ENCODE measurements at regions not wholly inside any gene's neighbourhood (a gene's known extent, or its start where the extent isn't known, plus 50 kb on each side); places are given as distances from the start of the nearest gene placed in this dataset.

- no peak for ATAC-seq
- TF ChIP-seq GLIS3 (CRISPR knock-in tag; IDR thresholded peaks at IDR 0.05) (no peak), ZNF70 (CRISPR knock-in tag; IDR thresholded peaks at IDR 0.05) (no peak), CSDC2 (CRISPR knock-in tag; IDR thresholded peaks at IDR 0.05) (no peak), ZFP30 (CRISPR knock-in tag; IDR thresholded peaks at IDR 0.05) (no peak), ZNF565 (CRISPR knock-in tag; conservative IDR thresholded peaks at IDR 0.05; ENCODE audit: low read depth) (no peak), CSRNP3 (CRISPR knock-in tag; IDR thresholded peaks at IDR 0.05) (no peak), RARB (CRISPR knock-in tag; IDR thresholded peaks at IDR 0.05) (no peak)
- TF ChIP-seq, protein P1, sequence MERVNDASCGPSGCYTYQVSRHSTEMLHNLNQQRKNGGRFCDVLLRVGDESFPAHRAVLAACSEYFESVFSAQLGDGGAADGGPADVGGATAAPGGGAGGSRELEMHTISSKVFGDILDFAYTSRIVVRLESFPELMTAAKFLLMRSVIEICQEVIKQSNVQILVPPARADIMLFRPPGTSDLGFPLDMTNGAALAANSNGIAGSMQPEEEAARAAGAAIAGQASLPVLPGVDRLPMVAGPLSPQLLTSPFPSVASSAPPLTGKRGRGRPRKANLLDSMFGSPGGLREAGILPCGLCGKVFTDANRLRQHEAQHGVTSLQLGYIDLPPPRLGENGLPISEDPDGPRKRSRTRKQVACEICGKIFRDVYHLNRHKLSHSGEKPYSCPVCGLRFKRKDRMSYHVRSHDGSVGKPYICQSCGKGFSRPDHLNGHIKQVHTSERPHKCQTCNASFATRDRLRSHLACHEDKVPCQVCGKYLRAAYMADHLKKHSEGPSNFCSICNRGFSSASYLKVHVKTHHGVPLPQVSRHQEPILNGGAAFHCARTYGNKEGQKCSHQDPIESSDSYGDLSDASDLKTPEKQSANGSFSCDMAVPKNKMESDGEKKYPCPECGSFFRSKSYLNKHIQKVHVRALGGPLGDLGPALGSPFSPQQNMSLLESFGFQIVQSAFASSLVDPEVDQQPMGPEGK (CRISPR knock-in tag; IDR thresholded peaks at IDR 0.05; ENCODE audit: borderline replicate concordance) = no peak
Observed at GRCh38 chr2:64713686-64714085, 60.0 kb upstream of the SERTAD2 start.

DNA sequence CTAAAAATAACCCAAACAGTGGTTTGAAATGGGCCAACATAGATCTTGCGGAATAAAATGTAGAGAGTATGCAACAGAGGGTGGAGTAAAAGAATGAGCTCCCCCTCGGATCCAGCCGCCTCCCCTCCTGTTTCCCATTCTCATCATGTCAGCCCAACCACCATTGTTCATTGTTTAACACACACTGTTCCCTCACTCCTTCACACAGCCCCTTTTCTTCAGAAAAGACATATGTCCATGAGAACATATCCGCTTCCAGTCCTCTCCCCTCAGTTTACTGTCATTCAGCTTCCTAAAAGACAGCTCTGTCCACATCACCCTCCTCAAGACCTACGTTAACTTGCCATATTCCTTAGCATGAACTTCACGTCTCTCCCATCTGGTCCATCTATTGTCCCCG is 62.9 kb upstream of the SERTAD2 start:
- TF ChIP-seq TCF4 (CRISPR knock-in tag; IDR thresholded peaks at IDR 0.05; ENCODE audit: borderline replicate concordance) = no peak
- no peak for ATAC-seq

DNA sequence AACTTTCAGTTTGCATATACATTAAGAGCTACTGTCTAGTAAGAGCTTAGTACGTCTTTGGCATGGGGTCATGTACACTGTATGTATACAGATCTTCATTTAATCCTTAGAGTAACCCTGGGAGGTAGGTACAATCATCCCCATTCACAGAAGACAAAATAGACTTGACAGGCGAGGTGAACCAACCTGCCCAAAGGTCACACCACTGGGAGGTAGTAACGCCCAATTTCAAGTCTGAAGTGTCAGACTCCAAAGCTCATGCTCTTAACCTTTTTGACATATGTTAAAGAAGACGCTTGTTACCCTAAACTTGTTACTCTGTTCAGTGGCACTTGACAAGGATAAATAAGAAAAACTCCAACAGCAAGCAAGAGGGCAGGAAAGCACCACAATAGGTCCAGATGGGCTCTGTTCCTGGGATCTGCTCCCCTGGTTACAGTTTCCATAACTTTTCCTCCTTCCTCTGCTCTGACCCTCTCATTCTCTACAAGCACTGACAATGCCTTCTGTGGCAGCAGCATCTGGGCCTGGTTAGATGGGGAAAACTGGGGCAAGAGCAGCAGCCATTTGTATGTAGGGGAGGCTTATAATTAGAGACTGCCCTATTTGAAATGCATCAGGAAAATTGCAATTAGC is 64.7 kb upstream of the SERTAD2 start:
- TF ChIP-seq ESRRG (CRISPR knock-in tag; IDR thresholded peaks at IDR 0.05) (no peak), PPARA (CRISPR knock-in tag; IDR thresholded peaks at IDR 0.05; ENCODE audit: borderline replicate concordance) (no peak), ZNF565 (CRISPR knock-in tag; conservative IDR thresholded peaks at IDR 0.05; ENCODE audit: low read depth) (no peak), TOX (CRISPR knock-in tag; IDR thresholded peaks at IDR 0.05; ENCODE audit: borderline replicate concordance) (no peak), OSR1 (CRISPR knock-in tag; IDR thresholded peaks at IDR 0.05) (no peak), ZNF70 (CRISPR knock-in tag; IDR thresholded peaks at IDR 0.05) (no peak), ARNTL (CRISPR knock-in tag; IDR thresholded peaks at IDR 0.05; ENCODE audit: borderline replicate concordance, low read depth) (no peak), ZNF8 (CRISPR knock-in tag; IDR thresholded peaks at IDR 0.05) (no peak), SNAI2 (CRISPR knock-in tag; IDR thresholded peaks at IDR 0.05) (no peak), ZFP30 (CRISPR knock-in tag; IDR thresholded peaks at IDR 0.05) (no peak), RARB (CRISPR knock-in tag; IDR thresholded peaks at IDR 0.05) (no peak), ZFP3 (CRISPR knock-in tag; IDR thresholded peaks at IDR 0.05) (no peak), ZC3H10 (CRISPR knock-in tag; IDR thresholded peaks at IDR 0.05) (no peak), BACH2 (CRISPR knock-in tag; IDR thresholded peaks at IDR 0.05; ENCODE audit: borderline replicate concordance) (no peak), CSRNP3 (CRISPR knock-in tag; IDR thresholded peaks at IDR 0.05) (no peak), GLIS3 (CRISPR knock-in tag; IDR thresholded peaks at IDR 0.05) (no peak)
- TF ChIP-seq, protein P2, sequence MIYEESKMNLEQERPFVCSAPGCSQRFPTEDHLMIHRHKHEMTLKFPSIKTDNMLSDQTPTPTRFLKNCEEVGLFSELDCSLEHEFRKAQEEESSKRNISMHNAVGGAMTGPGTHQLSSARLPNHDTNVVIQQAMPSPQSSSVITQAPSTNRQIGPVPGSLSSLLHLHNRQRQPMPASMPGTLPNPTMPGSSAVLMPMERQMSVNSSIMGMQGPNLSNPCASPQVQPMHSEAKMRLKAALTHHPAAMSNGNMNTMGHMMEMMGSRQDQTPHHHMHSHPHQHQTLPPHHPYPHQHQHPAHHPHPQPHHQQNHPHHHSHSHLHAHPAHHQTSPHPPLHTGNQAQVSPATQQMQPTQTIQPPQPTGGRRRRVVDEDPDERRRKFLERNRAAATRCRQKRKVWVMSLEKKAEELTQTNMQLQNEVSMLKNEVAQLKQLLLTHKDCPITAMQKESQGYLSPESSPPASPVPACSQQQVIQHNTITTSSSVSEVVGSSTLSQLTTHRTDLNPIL (CRISPR knock-in tag; IDR thresholded peaks at IDR 0.05; ENCODE audit: low read depth) = no peak
- TF ChIP-seq, protein P3, sequence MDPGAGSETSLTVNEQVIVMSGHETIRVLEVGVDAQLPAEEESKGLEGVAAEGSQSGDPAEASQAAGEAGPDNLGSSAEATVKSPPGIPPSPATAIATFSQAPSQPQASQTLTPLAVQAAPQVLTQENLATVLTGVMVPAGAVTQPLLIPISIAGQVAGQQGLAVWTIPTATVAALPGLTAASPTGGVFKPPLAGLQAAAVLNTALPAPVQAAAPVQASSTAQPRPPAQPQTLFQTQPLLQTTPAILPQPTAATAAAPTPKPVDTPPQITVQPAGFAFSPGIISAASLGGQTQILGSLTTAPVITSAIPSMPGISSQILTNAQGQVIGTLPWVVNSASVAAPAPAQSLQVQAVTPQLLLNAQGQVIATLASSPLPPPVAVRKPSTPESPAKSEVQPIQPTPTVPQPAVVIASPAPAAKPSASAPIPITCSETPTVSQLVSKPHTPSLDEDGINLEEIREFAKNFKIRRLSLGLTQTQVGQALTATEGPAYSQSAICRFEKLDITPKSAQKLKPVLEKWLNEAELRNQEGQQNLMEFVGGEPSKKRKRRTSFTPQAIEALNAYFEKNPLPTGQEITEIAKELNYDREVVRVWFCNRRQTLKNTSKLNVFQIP (CRISPR knock-in tag; IDR thresholded peaks at IDR 0.05; ENCODE audit: borderline replicate concordance, low read depth) = no peak
- TF ChIP-seq, protein P4, sequence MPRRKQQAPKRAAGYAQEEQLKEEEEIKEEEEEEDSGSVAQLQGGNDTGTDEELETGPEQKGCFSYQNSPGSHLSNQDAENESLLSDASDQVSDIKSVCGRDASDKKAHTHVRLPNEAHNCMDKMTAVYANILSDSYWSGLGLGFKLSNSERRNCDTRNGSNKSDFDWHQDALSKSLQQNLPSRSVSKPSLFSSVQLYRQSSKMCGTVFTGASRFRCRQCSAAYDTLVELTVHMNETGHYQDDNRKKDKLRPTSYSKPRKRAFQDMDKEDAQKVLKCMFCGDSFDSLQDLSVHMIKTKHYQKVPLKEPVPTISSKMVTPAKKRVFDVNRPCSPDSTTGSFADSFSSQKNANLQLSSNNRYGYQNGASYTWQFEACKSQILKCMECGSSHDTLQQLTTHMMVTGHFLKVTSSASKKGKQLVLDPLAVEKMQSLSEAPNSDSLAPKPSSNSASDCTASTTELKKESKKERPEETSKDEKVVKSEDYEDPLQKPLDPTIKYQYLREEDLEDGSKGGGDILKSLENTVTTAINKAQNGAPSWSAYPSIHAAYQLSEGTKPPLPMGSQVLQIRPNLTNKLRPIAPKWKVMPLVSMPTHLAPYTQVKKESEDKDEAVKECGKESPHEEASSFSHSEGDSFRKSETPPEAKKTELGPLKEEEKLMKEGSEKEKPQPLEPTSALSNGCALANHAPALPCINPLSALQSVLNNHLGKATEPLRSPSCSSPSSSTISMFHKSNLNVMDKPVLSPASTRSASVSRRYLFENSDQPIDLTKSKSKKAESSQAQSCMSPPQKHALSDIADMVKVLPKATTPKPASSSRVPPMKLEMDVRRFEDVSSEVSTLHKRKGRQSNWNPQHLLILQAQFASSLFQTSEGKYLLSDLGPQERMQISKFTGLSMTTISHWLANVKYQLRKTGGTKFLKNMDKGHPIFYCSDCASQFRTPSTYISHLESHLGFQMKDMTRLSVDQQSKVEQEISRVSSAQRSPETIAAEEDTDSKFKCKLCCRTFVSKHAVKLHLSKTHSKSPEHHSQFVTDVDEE (CRISPR knock-in tag; IDR thresholded peaks at IDR 0.05) = no peak
- TF ChIP-seq, protein P1 (CRISPR knock-in tag; IDR thresholded peaks at IDR 0.05; ENCODE audit: borderline replicate concordance) = no peak
- ATAC-seq = no peak

All from SK-N-SH treated with all-trans-retinoic acid at 6 μM for 48 hours (cell line).